ENCODE measurements at regions not wholly inside any gene's neighbourhood (a gene's known extent, or its start where the extent isn't known, plus 50 kb on each side); places are given as distances from the start of the nearest gene placed in this dataset.

GRCh38 chr2:194602750-194603149 is 1054.3 kb upstream of the SLC39A10 start:
- H3K4me3 ChIP-seq (replicated peaks in 1 of 3), result no peak overlapping the region
- no peak for DNase-seq
- no peaks in the 10 kb centered on the region for H3K9me3 ChIP-seq
- 74 to 83% methylated on average over 5 of the region's 5 CpGs for WGBS, 2 donors
- no peak overlapping the region for H3K27ac ChIP-seq
- no peaks in the 10 kb centered on the region for H3K36me3 ChIP-seq
- no peaks in the 10 kb centered on the region for H3K27me3 ChIP-seq
- intact Hi-C loops (cut with DNase I), result no loop called here
- no peak for TF ChIP-seq POLR2A (IDR thresholded peaks at IDR 0.05)
- TF ChIP-seq, protein P1, sequence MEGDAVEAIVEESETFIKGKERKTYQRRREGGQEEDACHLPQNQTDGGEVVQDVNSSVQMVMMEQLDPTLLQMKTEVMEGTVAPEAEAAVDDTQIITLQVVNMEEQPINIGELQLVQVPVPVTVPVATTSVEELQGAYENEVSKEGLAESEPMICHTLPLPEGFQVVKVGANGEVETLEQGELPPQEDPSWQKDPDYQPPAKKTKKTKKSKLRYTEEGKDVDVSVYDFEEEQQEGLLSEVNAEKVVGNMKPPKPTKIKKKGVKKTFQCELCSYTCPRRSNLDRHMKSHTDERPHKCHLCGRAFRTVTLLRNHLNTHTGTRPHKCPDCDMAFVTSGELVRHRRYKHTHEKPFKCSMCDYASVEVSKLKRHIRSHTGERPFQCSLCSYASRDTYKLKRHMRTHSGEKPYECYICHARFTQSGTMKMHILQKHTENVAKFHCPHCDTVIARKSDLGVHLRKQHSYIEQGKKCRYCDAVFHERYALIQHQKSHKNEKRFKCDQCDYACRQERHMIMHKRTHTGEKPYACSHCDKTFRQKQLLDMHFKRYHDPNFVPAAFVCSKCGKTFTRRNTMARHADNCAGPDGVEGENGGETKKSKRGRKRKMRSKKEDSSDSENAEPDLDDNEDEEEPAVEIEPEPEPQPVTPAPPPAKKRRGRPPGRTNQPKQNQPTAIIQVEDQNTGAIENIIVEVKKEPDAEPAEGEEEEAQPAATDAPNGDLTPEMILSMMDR (IDR thresholded peaks at IDR 0.05), result no peak
- H3K4me1 ChIP-seq, result no peaks in the 10 kb centered on the region

DNA sequence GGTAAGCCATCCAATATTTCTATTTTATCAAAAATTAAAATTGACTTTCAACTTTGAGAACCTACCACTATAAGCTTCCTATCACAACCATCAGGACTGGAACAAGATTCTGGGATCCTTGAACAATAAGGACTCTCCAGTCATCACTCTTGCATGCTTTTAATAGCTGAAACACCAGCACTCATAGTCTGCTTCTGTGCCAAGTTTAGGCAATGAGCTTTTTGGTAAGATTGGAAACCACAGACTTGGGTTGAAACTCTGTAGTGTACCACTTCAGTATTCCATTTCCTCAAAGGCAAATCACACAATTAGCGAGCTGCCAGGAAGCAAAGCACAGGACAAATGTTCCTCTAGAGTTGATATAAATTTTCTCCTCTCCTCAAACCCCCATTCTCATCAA is 1065.8 kb upstream of the SLC39A10 start:
- TF ChIP-seq POLR2A (IDR thresholded peaks at IDR 0.05), result no peak
- TF ChIP-seq, protein P1 (IDR thresholded peaks at IDR 0.05), result no peak
- no peak for DNase-seq
- no peak overlapping the region for H3K4me3 ChIP-seq (replicated peaks in 1 of 3)
- H3K27ac ChIP-seq, result no peak overlapping the region
- H3K27me3 ChIP-seq, result no peaks in the 10 kb centered on the region
- WGBS, 2 donors, result 28 to 41% methylated on average over 1 of the region's 1 CpG
- no peaks in the 10 kb centered on the region for H3K36me3 ChIP-seq
- H3K9me3 ChIP-seq, result peaks cover 4% of the 10 kb centered on the region
- H3K4me1 ChIP-seq, result no peaks in the 10 kb centered on the region
- intact Hi-C loops (cut with DNase I), result no loop called here

DNA sequence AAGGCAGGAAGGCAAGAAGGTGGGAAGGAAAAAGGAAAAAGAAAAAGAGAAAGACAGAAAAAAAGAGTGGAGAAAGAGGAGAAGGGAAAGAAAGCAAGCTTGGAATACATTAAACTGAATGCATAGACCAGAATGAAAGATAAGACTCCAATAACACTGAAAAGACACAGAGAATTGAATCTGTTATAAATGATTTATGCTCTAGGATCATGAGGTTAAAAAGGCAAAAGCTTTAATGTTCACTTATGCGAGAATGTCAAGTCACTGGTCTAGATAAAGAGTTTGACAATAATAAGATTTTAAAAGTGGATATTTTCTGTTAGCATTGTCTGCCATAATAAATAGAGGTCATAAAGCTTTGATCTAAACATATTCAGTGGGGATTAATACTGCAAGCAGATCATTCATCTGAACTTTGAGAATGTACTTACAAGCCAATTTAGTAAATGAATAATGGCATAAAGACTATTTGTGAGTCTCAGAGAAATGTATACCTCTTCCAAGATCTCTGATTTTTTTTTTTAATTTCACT is 1069.2 kb upstream of the SLC39A10 start:
- TF ChIP-seq, protein P1 (IDR thresholded peaks at IDR 0.05), result no peak
- TF ChIP-seq POLR2A (IDR thresholded peaks at IDR 0.05), result no peak
- WGBS, 2 donors, result 72 to 83% methylated on average over 1 of the region's 1 CpG

GRCh38 chr2:194567661-194568017 is 1089.4 kb upstream of the SLC39A10 start:
- H3K27ac ChIP-seq, result no peak overlapping the region
- H3K27me3 ChIP-seq, result no peaks in the 10 kb centered on the region
- 77 to 82% methylated on average over 2 of the region's 2 CpGs for WGBS, 2 donors
- no peak for TF ChIP-seq POLR2A (IDR thresholded peaks at IDR 0.05)
- TF ChIP-seq, protein P1 (IDR thresholded peaks at IDR 0.05), result no peak
- H3K9me3 ChIP-seq, result no peaks in the 10 kb centered on the region
- H3K4me3 ChIP-seq (replicated peaks in 1 of 3), result no peak overlapping the region
- H3K4me1 ChIP-seq, result no peaks in the 10 kb centered on the region
- no peaks in the 10 kb centered on the region for H3K36me3 ChIP-seq
- intact Hi-C loops (cut with DNase I), result no loop called here
- DNase-seq, result no peak

More for the DNA sequence above, 1069.2 kb upstream of the SLC39A10 start:
- Histone ChIP-seq H3K27ac (no peak overlapping the region), H3K4me3 (replicated peaks in 1 of 3) (no peak overlapping the region), H3K9me3 (peaks cover 4% of the 10 kb centered on the region), H3K4me1 (no peaks in the 10 kb centered on the region), H3K27me3 (no peaks in the 10 kb centered on the region), H3K36me3 (no peaks in the 10 kb centered on the region)
- no peak for DNase-seq
- intact Hi-C loops (cut with DNase I), result no loop called here

- TF ChIP-seq, protein P1 (IDR thresholded peaks at IDR 0.05), result no peak
- no peak for TF ChIP-seq POLR2A (IDR thresholded peaks at IDR 0.05)
- 97 to 98% methylated on average over 1 of the region's 1 CpG for WGBS, 2 donors
- Histone ChIP-seq H3K27me3 (no peaks in the 10 kb centered on the region), H3K36me3 (no peaks in the 10 kb centered on the region), H3K4me3 (replicated peaks in 1 of 3) (no peak overlapping the region), H3K27ac (no peak overlapping the region), H3K9me3 (no peaks in the 10 kb centered on the region), H3K4me1 (no peaks in the 10 kb centered on the region)
- no peak for DNase-seq
- intact Hi-C loops (cut with DNase I), result no loop called here
These were observed 1089.9 kb upstream of the SLC39A10 start for GRCh38 chr2:194566907-194567660.
